PC-3 (cell line): ENCODE measurements at regions not wholly inside any gene's neighbourhood (a gene's known extent, or its start where the extent isn't known, plus 50 kb on each side); places are given as distances from the start of the nearest gene placed in this dataset.

ENCODE experiments used
- CTCF ChIP-seq: fragments of 300-600 bp; sonication (generic); conservative IDR thresholded peaks from 2 replicates; pipeline ENCODE4 v1.5.1; 2017; ENCODE audit warnings: antibody characterized with exemption, low read depth, mild to moderate bottlenecking, low read length
- EZH2 ChIP-seq: fragments of 300-600 bp; sonication (generic); IDR thresholded peaks from one replicate; pipeline ENCODE4 v1.6.1; 2017; ENCODE audit warnings: antibody characterized with exemption, mild to moderate bottlenecking, low read length; ENCODE audit not compliant: unreplicated experiment
- EZH2phosphoT487 ChIP-seq: fragments of 300-600 bp; sonication (generic); IDR thresholded peaks from 2 replicates; pipeline ENCODE4 v1.6.1; 2018; ENCODE audit warnings: mild to moderate bottlenecking, antibody characterized with exemption, low read length, borderline replicate concordance

- TF ChIP-seq CTCF (no peak), EZH2 (no peak), EZH2phosphoT487 (no peak)
Measured at GRCh38 chr2:153311432-153311831, 167.1 kb downstream of the RPRM start.
